HEK293T (cell line): ENCODE measurements at regions not wholly inside any gene's neighbourhood (a gene's known extent, or its start where the extent isn't known, plus 50 kb on each side); places are given as distances from the start of the nearest gene placed in this dataset.

Experiments
- ARNT ChIP-seq: fragments of 450-650 bp; IDR thresholded peaks from 2 replicates; pipeline ENCODE4 v1.6.1; 2017; ENCODE audit warnings: mild to moderate bottlenecking
- BHLHE40 ChIP-seq: fragments of 450-650 bp; IDR thresholded peaks from 2 replicates; pipeline ENCODE4 v1.6.1; 2016; ENCODE audit warnings: mild to moderate bottlenecking, moderate library complexity, borderline replicate concordance
- ELF4 ChIP-seq: fragments of 450-650 bp; IDR thresholded peaks from 2 replicates; pipeline ENCODE4 v1.6.1; 2017; ENCODE audit warnings: antibody characterized with exemption
- FOXA1 ChIP-seq: fragments of 450-650 bp; IDR thresholded peaks from 2 replicates; pipeline ENCODE4 v1.6.1; 2016; ENCODE audit warnings: mild to moderate bottlenecking
- FOXK2 ChIP-seq: fragments of 450-650 bp; IDR thresholded peaks from 2 replicates; pipeline ENCODE4 v1.6.1; 2016; ENCODE audit warnings: mild to moderate bottlenecking
- FOXM1 ChIP-seq: fragments of 450-650 bp; IDR thresholded peaks from 2 replicates; pipeline ENCODE4 v1.6.1; 2017; ENCODE audit warnings: mild to moderate bottlenecking, borderline replicate concordance
- HDGF ChIP-seq: fragments of 450-650 bp; IDR thresholded peaks from 2 replicates; pipeline ENCODE4 v1.6.1; 2017; ENCODE audit warnings: antibody characterized with exemption, borderline replicate concordance
- L3MBTL2 ChIP-seq: fragments of 450-650 bp; conservative IDR thresholded peaks from 2 replicates; pipeline ENCODE4 v1.6.1; 2016; ENCODE audit warnings: mild to moderate bottlenecking
- LEF1 ChIP-seq: fragments of 450-650 bp; IDR thresholded peaks from 2 replicates; pipeline ENCODE4 v1.6.1; 2017; ENCODE audit warnings: mild to moderate bottlenecking, borderline replicate concordance
- SP1 ChIP-seq: fragments of 450-650 bp; IDR thresholded peaks from 2 replicates; pipeline ENCODE4 v1.6.1; 2017
- SUZ12 ChIP-seq: fragments of 450-650 bp; IDR thresholded peaks from 2 replicates; pipeline ENCODE4 v1.6.1; 2016; ENCODE audit warnings: mild to moderate bottlenecking
- TARDBP ChIP-seq: fragments of 450-650 bp; IDR thresholded peaks from 2 replicates; pipeline ENCODE4 v1.6.1; 2016
- ZNF384 ChIP-seq: fragments of 450-650 bp; IDR thresholded peaks from 2 replicates; pipeline ENCODE4 v1.6.1; 2016
- TF ChIP-seq, protein P1 (sequence below): fragments of 450-650 bp; IDR thresholded peaks from 2 replicates; pipeline ENCODE4 v1.6.1; 2016

DNA sequence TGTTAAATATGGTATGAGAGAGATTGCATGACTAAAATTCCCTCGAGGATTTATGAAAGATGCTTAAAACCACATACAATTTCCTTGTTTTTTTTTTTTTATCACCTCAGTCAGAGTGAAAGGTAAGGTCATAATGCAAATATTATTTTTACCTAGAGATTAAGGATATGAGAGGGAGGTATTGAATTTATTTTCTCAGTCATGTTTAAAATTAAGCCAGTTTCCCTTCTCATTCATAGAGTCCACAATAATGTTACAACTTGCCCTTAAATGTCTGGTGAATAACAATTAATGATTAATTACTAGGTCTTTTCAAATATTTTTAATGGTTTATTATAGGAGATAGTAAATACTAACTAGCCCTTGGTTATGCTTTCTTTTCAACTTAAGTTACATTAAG lies 144.9 kb upstream of the HAPLN1 start:
- no peak for TF ChIP-seq SP1
- no peak for TF ChIP-seq FOXM1
- TF ChIP-seq FOXA1 = no peak
- TF ChIP-seq, protein P1, sequence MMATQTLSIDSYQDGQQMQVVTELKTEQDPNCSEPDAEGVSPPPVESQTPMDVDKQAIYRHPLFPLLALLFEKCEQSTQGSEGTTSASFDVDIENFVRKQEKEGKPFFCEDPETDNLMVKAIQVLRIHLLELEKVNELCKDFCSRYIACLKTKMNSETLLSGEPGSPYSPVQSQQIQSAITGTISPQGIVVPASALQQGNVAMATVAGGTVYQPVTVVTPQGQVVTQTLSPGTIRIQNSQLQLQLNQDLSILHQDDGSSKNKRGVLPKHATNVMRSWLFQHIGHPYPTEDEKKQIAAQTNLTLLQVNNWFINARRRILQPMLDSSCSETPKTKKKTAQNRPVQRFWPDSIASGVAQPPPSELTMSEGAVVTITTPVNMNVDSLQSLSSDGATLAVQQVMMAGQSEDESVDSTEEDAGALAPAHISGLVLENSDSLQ = no peak
- no peak for TF ChIP-seq BHLHE40
- TF ChIP-seq SUZ12 = no peak
- TF ChIP-seq ZNF384 = no peak
- no peak for TF ChIP-seq L3MBTL2
- no peak for TF ChIP-seq ARNT
- no peak for TF ChIP-seq TARDBP
- no peak for TF ChIP-seq FOXK2
- TF ChIP-seq HDGF = no peak
- no peak for TF ChIP-seq ELF4
- no peak for TF ChIP-seq LEF1
